ENCODE measurements at regions not wholly inside any gene's neighbourhood (a gene's known extent, or its start where the extent isn't known, plus 50 kb on each side); places are given as distances from the start of the nearest gene placed in this dataset.

DNA sequence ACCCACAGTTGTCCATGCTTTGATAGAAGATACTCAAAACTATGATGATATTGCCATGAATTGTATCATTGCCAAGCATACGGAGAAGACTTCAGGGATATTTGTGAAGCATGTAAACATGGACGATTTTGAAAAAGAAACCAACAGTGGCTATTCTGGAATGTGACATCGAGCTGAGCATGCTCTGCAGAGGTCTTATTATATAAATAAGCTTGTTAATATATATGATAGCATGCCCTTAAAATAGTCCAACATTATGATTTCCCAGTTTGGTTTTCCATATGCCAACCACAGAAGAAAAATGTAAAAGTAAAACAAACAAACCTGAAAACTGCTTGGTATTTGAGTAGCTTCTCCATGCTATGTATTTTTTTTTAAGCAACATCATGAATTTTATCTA lies 159.1 kb downstream of the LNPK start:
- TF ChIP-seq CBX5 (IDR thresholded peaks at IDR 0.05; ENCODE audit: low read depth, low read length) = no peak
- TF ChIP-seq POLR2A (IDR thresholded peaks at IDR 0.05; ENCODE audit: control extremely low read depth in 1 of 2, low read depth in 2 of 2, low read length in 2 of 2) = no peak
- TF ChIP-seq POLR2AphosphoS5 (IDR thresholded peaks at IDR 0.05; ENCODE audit: low read depth, low read length) = no peak

Measured in H1 (cell line).